Chondrocyte (in vitro differentiated cells): ENCODE measurements at regions not wholly inside any gene's neighbourhood (a gene's known extent, or its start where the extent isn't known, plus 50 kb on each side); places are given as distances from the start of the nearest gene placed in this dataset.

Source experiments
- DNase-seq: peaks from one replicate; pipeline ENCODE4 v3.0.0; 2021; ENCODE audit warnings: mixed read lengths, low spot score
- H3K27ac Mint-ChIP-seq: one replicate; pipeline ENCODE4 v1.8.0; 2021; ENCODE audit warnings: mild to moderate bottlenecking, moderate library complexity, mixed read lengths; ENCODE audit not compliant: unreplicated experiment
- H3K27me3 Mint-ChIP-seq: 2 replicates; pipeline ENCODE4 v1.8.0; 2021; ENCODE audit warnings: low read depth, mixed read lengths
- H3K36me3 Mint-ChIP-seq: 2 replicates; pipeline ENCODE4 v1.8.0; 2021; ENCODE audit warnings: low read depth, mixed read lengths
- H3K4me1 Mint-ChIP-seq: 2 replicates; pipeline ENCODE4 v1.8.0; 2021; ENCODE audit warnings: low read depth, mild to moderate bottlenecking, mixed read lengths
- H3K4me3 Mint-ChIP-seq: one replicate; pipeline ENCODE4 v1.8.0; 2021; ENCODE audit warnings: mild to moderate bottlenecking, moderate library complexity, mixed read lengths; ENCODE audit not compliant: unreplicated experiment
- H3K9me3 Mint-ChIP-seq: 2 replicates; pipeline ENCODE4 v1.8.0; 2021; ENCODE audit warnings: low read depth, mixed read lengths
- TF ChIP-seq, protein P1 (sequence below): fragments of 200-600 bp; sonication (generic); IDR thresholded peaks from 2 replicates; pipeline ENCODE4 v1.5.0; 2021; ENCODE audit warnings: antibody characterized with exemption, mild to moderate bottlenecking, moderate library complexity

DNA sequence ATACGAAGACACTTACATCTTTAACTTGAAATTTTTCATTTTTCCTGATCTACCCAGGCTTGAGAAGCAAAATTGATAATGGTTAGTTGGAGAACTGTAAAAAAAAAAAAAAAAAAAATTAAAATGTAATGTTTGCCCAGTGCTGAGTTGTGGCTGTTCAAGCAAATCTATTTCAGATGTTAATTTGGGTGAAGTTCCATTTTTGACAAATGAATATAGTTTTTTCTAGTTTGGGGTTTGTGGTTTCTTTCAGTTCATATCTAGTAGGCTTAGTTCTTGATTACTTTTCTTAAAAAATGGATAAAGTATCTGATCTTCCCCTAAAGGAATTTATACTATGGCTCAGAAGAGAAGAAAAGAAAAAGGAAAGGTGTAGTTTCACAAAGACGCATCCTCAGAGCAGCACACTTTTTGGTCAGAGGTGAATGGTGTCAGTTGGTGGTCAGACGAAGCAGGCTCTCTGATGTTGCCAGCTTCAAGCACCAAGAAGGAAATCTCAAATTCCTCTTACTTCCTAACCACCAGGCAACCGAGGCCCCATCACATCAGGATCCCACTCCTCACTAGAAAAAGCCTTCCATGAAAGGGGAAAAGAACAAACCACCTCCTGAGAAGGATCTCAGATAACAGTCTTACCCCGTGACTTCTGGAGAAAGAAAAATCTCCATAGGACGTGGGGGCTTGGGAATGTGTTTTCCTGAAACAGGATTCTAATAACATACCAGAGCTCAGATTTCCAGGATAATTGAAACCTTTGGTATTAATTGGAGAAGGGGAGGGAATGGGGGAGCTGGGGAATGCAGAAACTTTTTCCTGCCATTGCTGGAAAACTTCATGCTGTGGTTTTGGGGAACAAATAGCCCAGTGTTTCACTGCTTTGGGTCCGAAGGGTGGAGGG lies 396.2 kb downstream of the CD83 start:
- Mint-ChIP-seq H3K27ac (no peak overlapping the region), H3K4me1 (peaks cover 2% of the 10 kb centered on the region), H3K27me3 (peaks cover 5% of the 10 kb centered on the region), H3K36me3 (peaks cover 2% of the 10 kb centered on the region), H3K4me3 (no peak overlapping the region), H3K9me3 (no peaks in the 10 kb centered on the region)
- DNase-seq = no peak
- TF ChIP-seq, protein P1, sequence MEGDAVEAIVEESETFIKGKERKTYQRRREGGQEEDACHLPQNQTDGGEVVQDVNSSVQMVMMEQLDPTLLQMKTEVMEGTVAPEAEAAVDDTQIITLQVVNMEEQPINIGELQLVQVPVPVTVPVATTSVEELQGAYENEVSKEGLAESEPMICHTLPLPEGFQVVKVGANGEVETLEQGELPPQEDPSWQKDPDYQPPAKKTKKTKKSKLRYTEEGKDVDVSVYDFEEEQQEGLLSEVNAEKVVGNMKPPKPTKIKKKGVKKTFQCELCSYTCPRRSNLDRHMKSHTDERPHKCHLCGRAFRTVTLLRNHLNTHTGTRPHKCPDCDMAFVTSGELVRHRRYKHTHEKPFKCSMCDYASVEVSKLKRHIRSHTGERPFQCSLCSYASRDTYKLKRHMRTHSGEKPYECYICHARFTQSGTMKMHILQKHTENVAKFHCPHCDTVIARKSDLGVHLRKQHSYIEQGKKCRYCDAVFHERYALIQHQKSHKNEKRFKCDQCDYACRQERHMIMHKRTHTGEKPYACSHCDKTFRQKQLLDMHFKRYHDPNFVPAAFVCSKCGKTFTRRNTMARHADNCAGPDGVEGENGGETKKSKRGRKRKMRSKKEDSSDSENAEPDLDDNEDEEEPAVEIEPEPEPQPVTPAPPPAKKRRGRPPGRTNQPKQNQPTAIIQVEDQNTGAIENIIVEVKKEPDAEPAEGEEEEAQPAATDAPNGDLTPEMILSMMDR = no peak

DNA sequence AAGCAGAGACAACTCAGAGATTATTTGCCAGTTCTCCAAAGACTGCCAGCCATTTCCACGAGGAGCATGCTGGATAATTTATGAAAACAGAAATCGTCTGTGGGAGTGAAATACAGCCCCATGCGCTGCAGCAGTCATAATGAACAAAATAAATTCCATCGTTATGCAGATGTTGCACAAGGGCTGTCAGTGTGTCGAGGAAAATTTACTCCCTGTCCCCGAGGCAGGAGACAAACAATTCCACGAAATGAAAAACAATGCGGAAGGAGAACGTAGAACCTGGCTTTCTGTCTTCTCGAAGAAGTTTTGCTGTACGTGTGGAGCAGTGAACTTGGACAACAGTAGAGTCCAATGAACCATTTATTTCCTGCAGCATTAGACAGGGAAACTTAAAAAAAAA lies 399.4 kb downstream of the CD83 start:
- no peak overlapping the region for H3K27ac Mint-ChIP-seq
- H3K36me3 Mint-ChIP-seq = peaks cover 2% of the 10 kb centered on the region
- H3K4me1 Mint-ChIP-seq = peaks cover 2% of the 10 kb centered on the region
- no peaks in the 10 kb centered on the region for H3K27me3 Mint-ChIP-seq
- TF ChIP-seq, protein P1 = no peak
- DNase-seq = no peak
- H3K4me3 Mint-ChIP-seq = no peak overlapping the region
- no peaks in the 10 kb centered on the region for H3K9me3 Mint-ChIP-seq

DNA sequence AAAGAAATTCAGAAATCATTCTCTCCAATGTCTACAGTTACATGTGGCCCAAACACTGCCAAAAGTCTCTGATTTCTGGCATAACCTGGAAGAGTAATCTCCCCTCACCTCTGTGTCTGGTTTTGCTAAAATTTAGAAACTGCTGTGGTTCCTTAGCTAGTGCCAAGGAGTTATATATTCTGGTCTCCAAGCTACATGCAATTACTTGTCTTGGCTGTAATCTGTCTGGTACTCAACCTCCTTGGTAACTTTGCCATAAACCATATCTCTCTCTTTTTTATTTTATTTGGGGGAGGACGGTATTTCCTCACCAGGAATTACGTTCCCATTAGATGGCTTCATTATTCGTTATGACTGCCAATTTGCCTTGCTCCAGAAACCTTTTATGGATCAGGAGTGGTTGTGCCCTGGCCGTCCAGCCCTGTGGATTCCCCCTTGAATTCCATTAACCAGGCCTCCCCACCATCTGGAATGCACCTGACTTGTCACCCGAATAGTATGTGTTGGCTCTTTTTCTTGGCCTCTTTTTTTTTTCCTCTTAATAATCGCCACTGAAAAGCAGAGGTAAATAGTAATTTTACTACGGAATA lies 400.0 kb downstream of the CD83 start:
- TF ChIP-seq, protein P1 = no peak
- DNase-seq = no peak
- no peaks in the 10 kb centered on the region for H3K27me3 Mint-ChIP-seq
- H3K4me1 Mint-ChIP-seq = peaks cover 2% of the 10 kb centered on the region
- H3K27ac Mint-ChIP-seq = no peak overlapping the region
- H3K36me3 Mint-ChIP-seq = peaks cover 2% of the 10 kb centered on the region
- H3K4me3 Mint-ChIP-seq = no peak overlapping the region
- H3K9me3 Mint-ChIP-seq = no peaks in the 10 kb centered on the region

DNA sequence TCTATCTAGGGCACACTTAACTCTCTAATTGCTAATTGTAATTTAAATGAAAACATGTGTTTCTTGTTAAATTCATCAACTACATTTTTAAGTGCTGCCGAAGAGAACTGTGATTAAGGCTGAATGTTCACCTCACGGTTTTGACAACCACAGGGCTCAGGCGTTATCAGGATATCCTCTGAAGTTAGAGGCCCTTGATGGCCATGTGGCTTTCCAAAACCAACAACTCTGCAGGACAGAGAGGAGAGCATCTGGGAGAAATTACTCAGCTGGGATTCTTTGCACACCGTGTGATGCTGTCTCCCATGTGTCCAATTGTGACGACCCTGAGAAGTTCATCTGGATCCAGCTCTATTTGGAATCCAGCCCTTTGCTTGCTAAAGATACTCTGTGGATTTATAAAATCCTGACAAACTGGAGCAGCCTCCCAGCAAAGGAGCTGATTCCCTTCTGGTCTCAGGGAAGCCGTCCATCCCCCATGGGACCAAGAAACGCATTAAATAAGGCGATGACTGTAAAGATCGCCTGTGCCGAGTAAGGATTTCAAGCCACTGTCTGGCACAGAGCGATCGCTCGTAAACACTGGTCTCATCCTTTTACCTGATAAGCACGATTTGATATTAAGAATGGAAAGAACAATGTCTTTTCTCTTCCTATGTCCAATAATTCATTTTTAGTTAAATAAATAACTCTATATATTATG lies 401.1 kb downstream of the CD83 start:
- H3K9me3 Mint-ChIP-seq = no peaks in the 10 kb centered on the region
- H3K27me3 Mint-ChIP-seq = no peaks in the 10 kb centered on the region
- no peak overlapping the region for H3K27ac Mint-ChIP-seq
- peaks cover 1% of the 10 kb centered on the region for H3K4me1 Mint-ChIP-seq
- no peak overlapping the region for H3K4me3 Mint-ChIP-seq
- TF ChIP-seq, protein P1 = no peak
- no peak for DNase-seq
- peaks cover 2% of the 10 kb centered on the region for H3K36me3 Mint-ChIP-seq

DNA sequence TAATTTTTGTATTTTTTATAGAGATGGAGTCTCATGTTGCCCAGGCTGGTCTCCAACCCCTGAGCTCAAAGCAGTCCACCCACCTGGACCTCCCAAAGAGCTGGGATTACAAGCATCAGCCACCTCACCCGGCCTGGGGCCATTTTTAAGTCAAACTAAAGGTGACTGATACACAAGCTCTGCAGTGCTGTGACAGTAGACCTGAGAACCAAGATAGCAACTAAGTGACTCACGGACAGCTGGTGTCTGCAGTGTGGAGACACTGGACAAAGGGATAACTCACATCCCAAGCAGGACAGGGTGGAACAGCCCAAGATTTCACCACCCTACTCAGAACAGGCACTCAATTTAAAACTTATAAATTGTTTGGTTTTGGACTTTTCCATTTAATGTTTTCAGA lies 402.5 kb downstream of the CD83 start:
- TF ChIP-seq, protein P1 = no peak
- no peak for DNase-seq
- Mint-ChIP-seq H3K9me3 (no peaks in the 10 kb centered on the region), H3K27me3 (no peaks in the 10 kb centered on the region), H3K36me3 (peaks cover 2% of the 10 kb centered on the region), H3K4me1 (no peaks in the 10 kb centered on the region), H3K27ac (no peak overlapping the region), H3K4me3 (no peak overlapping the region)
